MM.1S (cell line): ENCODE measurements at regions not wholly inside any gene's neighbourhood (a gene's known extent, or its start where the extent isn't known, plus 50 kb on each side); places are given as distances from the start of the nearest gene placed in this dataset.

Experiments
- DNase-seq: peaks from one replicate; pipeline ENCODE4 v3.0.0-alpha.2; 2015
- H2AFZ ChIP-seq: fragments of 300-600 bp; sonication (generic); 2 replicates; pipeline ENCODE4 v1.6.0; 2016; ENCODE audit warnings: antibody characterized with exemption, low read length
- H3F3A ChIP-seq: fragments of 300-600 bp; sonication (generic); 2 replicates; pipeline ENCODE4 v1.6.1; 2016; ENCODE audit warnings: mild to moderate bottlenecking, antibody characterized with exemption, low read length, moderate library complexity, mixed read lengths; ENCODE audit not compliant: insufficient read depth
- H3K27ac ChIP-seq: fragments of 300-600 bp; sonication (generic); 2 replicates; pipeline ENCODE4 v1.5.1; 2016; ENCODE audit warnings: mild to moderate bottlenecking, low read length
- H3K27me3 ChIP-seq: fragments of 300-600 bp; sonication (generic); replicated peaks from 2 replicates; pipeline ENCODE4 v1.6.0; 2016; ENCODE audit warnings: low read length; ENCODE audit not compliant: insufficient read depth
- H3K36me3 ChIP-seq: fragments of 300-600 bp; sonication (generic); replicated peaks from 2 replicates; pipeline ENCODE4 v1.6.1; 2016; ENCODE audit warnings: mild to moderate bottlenecking, low read length, mixed read lengths; ENCODE audit not compliant: insufficient read depth
- H3K4me1 ChIP-seq: fragments of 300-600 bp; sonication (generic); 2 replicates; pipeline ENCODE4 v1.6.1; 2016; ENCODE audit warnings: low read length, mixed read lengths
- H3K4me2 ChIP-seq: fragments of 300-600 bp; sonication (generic); 2 replicates; pipeline ENCODE4 v1.6.0; 2016; ENCODE audit warnings: low read depth, low read length
- H3K4me3 ChIP-seq: fragments of 300-600 bp; sonication (generic); 2 replicates; pipeline ENCODE4 v1.5.1; 2016; ENCODE audit warnings: low read length, mixed read lengths
- H3K79me2 ChIP-seq: fragments of 300-600 bp; sonication (generic); 2 replicates; pipeline ENCODE4 v1.6.1; 2016; ENCODE audit warnings: mixed run types, low read length, mixed read lengths
- H3K9ac ChIP-seq: fragments of 300-600 bp; sonication (generic); 2 replicates; pipeline ENCODE4 v1.6.1; 2016; ENCODE audit warnings: low read length, mixed read lengths
- H3K9me2 ChIP-seq: fragments of 300-600 bp; sonication (generic); replicated peaks from 2 replicates; pipeline ENCODE4 v1.6.1; 2016; ENCODE audit warnings: mild to moderate bottlenecking, low read length, mixed read lengths; ENCODE audit not compliant: insufficient read depth
- H3K9me3 ChIP-seq: fragments of 300-600 bp; sonication (generic); replicated peaks from 2 replicates; pipeline ENCODE4 v1.6.1; 2016; ENCODE audit warnings: mild to moderate bottlenecking, low read length, mixed read lengths; ENCODE audit not compliant: insufficient read depth
- H4K20me1 ChIP-seq: fragments of 300-600 bp; sonication (generic); 2 replicates; pipeline ENCODE4 v1.6.1; 2016; ENCODE audit warnings: mild to moderate bottlenecking, low read length, moderate library complexity, mixed read lengths; ENCODE audit not compliant: insufficient read depth
- CTCF ChIP-seq: fragments of 300-600 bp; sonication (generic); IDR thresholded peaks from 2 replicates; pipeline ENCODE4 v1.5.1; 2016; ENCODE audit warnings: antibody characterized with exemption, low read length, mixed read lengths
- EZH2 ChIP-seq: fragments of 300-600 bp; sonication (generic); optimal IDR thresholded peaks from 2 replicates; pipeline ENCODE3; 2017; ENCODE audit warnings: low read depth, mild to moderate bottlenecking, antibody characterized with exemption, low read length, mixed read lengths
- EZH2phosphoT487 ChIP-seq: fragments of 300-600 bp; sonication (generic); IDR thresholded peaks from 2 replicates; pipeline ENCODE4 v1.6.1; 2018; ENCODE audit warnings: antibody characterized with exemption, low read length

DNA sequence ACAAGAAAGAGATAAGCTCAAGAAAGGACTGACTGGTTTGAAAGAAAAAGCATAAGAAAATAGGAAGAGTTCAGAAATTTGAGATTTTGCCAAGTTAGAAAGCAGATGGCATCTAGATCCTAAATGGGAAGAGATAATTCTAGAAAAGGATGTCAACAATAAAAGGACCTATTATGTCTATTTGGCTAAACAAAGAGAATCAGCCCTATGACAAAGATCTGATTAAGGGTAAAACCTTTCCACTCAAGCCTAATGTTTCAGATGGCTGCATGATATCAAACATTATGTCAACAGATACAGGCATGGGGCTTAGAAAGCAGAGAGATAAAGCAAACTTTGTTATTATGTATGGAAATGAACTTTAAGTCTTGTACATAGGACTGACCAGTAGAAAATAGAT, 465.0 kb upstream of the TRIB2 start:
- Histone ChIP-seq H2AFZ (no peak overlapping the region), H3K4me3 (no peak overlapping the region), H3K9me2 (no peaks in the 10 kb centered on the region), H3K4me1 (no peaks in the 10 kb centered on the region), H3K27ac (no peak overlapping the region), H3K9ac (no peak overlapping the region), H3K79me2 (no peaks in the 10 kb centered on the region), H3K27me3 (no peaks in the 10 kb centered on the region), H3K36me3 (no peaks in the 10 kb centered on the region), H4K20me1 (no peaks in the 10 kb centered on the region), H3F3A (no peaks in the 10 kb centered on the region), H3K4me2 (no peak overlapping the region), H3K9me3 (no peaks in the 10 kb centered on the region)
- TF ChIP-seq EZH2 (no peak), CTCF (no peak), EZH2phosphoT487 (no peak)
- no peak for DNase-seq

DNA sequence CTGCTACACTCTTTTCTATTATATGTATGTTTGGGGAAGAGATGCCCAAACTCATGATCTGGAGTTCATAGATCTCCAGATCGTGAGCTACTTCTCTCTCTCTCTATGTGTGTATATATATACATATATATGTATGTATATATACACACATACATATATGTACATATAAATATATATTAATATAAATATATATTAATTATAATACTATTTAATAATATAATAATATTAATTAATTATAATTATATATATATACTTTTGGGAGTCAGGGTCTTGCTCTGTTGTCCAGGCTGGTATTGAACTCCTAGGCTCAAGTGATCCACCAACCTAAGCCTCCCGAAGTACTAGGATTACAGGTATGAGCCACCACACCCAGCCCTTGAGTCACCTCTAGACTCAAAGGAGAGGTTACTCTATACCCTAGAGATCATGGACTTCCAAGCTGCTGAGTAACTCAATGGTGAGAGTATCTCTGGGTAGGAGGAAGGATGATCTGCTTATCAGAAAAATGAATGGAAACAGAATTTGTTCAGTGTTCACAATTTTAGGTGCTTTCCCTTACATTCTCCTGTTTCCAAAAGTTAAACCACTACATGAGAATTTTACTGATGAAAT, 463.5 kb upstream of the TRIB2 start:
- Histone ChIP-seq H2AFZ (no peak overlapping the region), H3K9ac (no peak overlapping the region), H3K79me2 (no peaks in the 10 kb centered on the region), H3K27ac (no peak overlapping the region), H3K9me3 (no peaks in the 10 kb centered on the region), H3K4me1 (no peaks in the 10 kb centered on the region), H3K4me3 (no peak overlapping the region), H3K9me2 (no peaks in the 10 kb centered on the region), H4K20me1 (no peaks in the 10 kb centered on the region), H3K27me3 (no peaks in the 10 kb centered on the region), H3F3A (no peaks in the 10 kb centered on the region), H3K4me2 (no peak overlapping the region), H3K36me3 (no peaks in the 10 kb centered on the region)
- no peak for TF ChIP-seq EZH2phosphoT487
- TF ChIP-seq EZH2: no peak
- no peak for TF ChIP-seq CTCF
- no peak for DNase-seq

DNA sequence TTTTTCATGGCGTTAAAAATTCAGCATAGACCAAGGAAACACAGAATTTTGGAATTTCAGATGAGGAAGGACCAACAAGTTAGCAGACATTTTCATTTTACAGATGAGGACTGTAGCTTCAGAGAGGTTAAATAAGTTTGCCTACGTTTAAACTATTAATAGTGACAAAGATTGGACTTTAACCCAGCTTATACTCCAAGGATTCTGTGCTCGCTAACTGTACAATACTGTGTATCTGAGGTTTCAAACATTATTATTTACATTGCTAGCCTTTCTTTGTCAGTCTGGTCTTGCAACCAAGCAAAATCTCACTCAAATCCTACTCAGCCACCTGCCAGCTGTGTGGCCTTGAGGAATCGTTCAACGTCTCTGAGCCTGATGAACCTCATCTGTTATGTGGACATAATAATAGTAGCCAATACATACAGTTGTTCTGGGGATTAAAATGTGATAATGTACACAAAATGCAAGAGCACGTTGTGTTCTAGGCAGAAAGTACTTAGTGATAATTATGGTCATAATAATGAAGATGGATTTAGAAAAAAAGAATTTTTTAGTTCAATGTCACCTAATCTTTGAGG, 462.4 kb upstream of the TRIB2 start:
- no peak for TF ChIP-seq CTCF
- no peak for TF ChIP-seq EZH2phosphoT487
- no peak for TF ChIP-seq EZH2
- H3K79me2 ChIP-seq: no peaks in the 10 kb centered on the region
- no peak overlapping the region for H3K4me2 ChIP-seq
- no peak overlapping the region for H3K9ac ChIP-seq
- DNase-seq: no peak
- no peaks in the 10 kb centered on the region for H3F3A ChIP-seq
- no peaks in the 10 kb centered on the region for H3K36me3 ChIP-seq
- H3K27ac ChIP-seq: no peak overlapping the region
- H3K27me3 ChIP-seq: no peaks in the 10 kb centered on the region
- no peak overlapping the region for H3K4me3 ChIP-seq
- no peaks in the 10 kb centered on the region for H3K9me3 ChIP-seq
- H3K4me1 ChIP-seq: no peaks in the 10 kb centered on the region
- H3K9me2 ChIP-seq: no peaks in the 10 kb centered on the region
- no peak overlapping the region for H2AFZ ChIP-seq
- no peaks in the 10 kb centered on the region for H4K20me1 ChIP-seq
